ENCODE measurements at regions not wholly inside any gene's neighbourhood (a gene's known extent, or its start where the extent isn't known, plus 50 kb on each side); places are given as distances from the start of the nearest gene placed in this dataset.

DNA sequence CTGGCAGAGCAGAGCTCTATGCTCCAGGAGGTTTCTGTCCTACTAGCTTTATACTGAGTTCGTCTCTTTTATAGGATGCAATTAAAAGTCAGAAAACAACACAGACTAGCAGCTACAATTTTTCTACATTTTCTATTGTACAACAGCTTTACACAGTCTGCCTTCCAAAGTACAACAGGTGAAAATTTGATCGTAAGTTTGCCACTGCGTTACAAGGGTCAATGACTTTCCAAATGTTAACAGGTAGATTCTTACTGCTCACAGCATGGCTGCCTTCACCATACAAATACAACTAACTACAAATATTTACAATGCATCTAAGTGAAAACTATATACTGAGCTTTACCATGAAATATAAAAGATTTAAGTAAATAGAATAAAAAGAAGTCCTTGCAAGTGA lies 268.6 kb upstream of the SLCO3A1 start:
- Histone ChIP-seq H4K20me1 (ENCODE audit: insufficient read depth, low read length) (no peaks in the 10 kb centered on the region), H2AFZ (ENCODE audit: low read length) (no peak overlapping the region), H3K4me1 (ENCODE audit: insufficient read depth, low read length) (no peaks in the 10 kb centered on the region), H3K4me2 (ENCODE audit: low read depth, low read length) (no peak overlapping the region), H3K79me2 (ENCODE audit: insufficient read depth, low read length) (no peaks in the 10 kb centered on the region), H3K9ac (ENCODE audit: insufficient read depth, low read depth, low read length) (no peak overlapping the region), H3K4me3 (replicated peaks in 1 of 3; ENCODE audit: insufficient read depth in 1 of 3, low read depth in 2 of 3, low read length in 3 of 3) (no peak overlapping the region), H3K27ac (ENCODE audit: extremely low read length, insufficient read depth, low read length) (no peak overlapping the region), H3K36me3 (replicated peaks in 1 of 2; ENCODE audit: control insufficient read depth in 1 of 2, insufficient read depth in 2 of 2, low read length in 2 of 2) (no peaks in the 10 kb centered on the region), H3K9me3 (ENCODE audit: low read length) (no peaks in the 10 kb centered on the region), H3K27me3 (ENCODE audit: control insufficient read depth in 1 of 2, insufficient read depth in 2 of 2, low read length in 2 of 2) (no peaks in the 10 kb centered on the region)
- no peak for TF ChIP-seq ZNF275 (CRISPR knock-in tag; IDR thresholded peaks at IDR 0.05; ENCODE audit: borderline replicate concordance)
- no peak for TF ChIP-seq TEAD2 (CRISPR knock-in tag; IDR thresholded peaks at IDR 0.05)
- TF ChIP-seq ZSCAN9 (CRISPR knock-in tag; IDR thresholded peaks at IDR 0.05; ENCODE audit: borderline replicate concordance), result no peak
- TF ChIP-seq LBX2 (CRISPR knock-in tag; IDR thresholded peaks at IDR 0.05; ENCODE audit: borderline replicate concordance), result no peak
- no peak for TF ChIP-seq ZBTB7A (CRISPR knock-in tag; IDR thresholded peaks at IDR 0.05)
- TF ChIP-seq ZNF263 (CRISPR knock-in tag; IDR thresholded peaks at IDR 0.05), result no peak
- TF ChIP-seq NFKB2 (CRISPR knock-in tag; IDR thresholded peaks at IDR 0.05; ENCODE audit: borderline replicate concordance), result no peak
- TF ChIP-seq, protein P1, sequence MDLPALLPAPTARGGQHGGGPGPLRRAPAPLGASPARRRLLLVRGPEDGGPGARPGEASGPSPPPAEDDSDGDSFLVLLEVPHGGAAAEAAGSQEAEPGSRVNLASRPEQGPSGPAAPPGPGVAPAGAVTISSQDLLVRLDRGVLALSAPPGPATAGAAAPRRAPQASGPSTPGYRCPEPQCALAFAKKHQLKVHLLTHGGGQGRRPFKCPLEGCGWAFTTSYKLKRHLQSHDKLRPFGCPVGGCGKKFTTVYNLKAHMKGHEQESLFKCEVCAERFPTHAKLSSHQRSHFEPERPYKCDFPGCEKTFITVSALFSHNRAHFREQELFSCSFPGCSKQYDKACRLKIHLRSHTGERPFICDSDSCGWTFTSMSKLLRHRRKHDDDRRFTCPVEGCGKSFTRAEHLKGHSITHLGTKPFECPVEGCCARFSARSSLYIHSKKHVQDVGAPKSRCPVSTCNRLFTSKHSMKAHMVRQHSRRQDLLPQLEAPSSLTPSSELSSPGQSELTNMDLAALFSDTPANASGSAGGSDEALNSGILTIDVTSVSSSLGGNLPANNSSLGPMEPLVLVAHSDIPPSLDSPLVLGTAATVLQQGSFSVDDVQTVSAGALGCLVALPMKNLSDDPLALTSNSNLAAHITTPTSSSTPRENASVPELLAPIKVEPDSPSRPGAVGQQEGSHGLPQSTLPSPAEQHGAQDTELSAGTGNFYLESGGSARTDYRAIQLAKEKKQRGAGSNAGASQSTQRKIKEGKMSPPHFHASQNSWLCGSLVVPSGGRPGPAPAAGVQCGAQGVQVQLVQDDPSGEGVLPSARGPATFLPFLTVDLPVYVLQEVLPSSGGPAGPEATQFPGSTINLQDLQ (CRISPR knock-in tag; IDR thresholded peaks at IDR 0.05), result no peak
- no peak for TF ChIP-seq ELF1 (CRISPR knock-in tag; IDR thresholded peaks at IDR 0.05)
- TF ChIP-seq, protein P2, sequence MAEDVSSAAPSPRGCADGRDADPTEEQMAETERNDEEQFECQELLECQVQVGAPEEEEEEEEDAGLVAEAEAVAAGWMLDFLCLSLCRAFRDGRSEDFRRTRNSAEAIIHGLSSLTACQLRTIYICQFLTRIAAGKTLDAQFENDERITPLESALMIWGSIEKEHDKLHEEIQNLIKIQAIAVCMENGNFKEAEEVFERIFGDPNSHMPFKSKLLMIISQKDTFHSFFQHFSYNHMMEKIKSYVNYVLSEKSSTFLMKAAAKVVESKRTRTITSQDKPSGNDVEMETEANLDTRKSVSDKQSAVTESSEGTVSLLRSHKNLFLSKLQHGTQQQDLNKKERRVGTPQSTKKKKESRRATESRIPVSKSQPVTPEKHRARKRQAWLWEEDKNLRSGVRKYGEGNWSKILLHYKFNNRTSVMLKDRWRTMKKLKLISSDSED (CRISPR knock-in tag; IDR thresholded peaks at IDR 0.05), result no peak
- TF ChIP-seq ZUFSP (CRISPR knock-in tag; IDR thresholded peaks at IDR 0.05; ENCODE audit: borderline replicate concordance), result no peak
- no peak for TF ChIP-seq FLYWCH1 (CRISPR knock-in tag; IDR thresholded peaks at IDR 0.05)
- no peak for TF ChIP-seq ZNF605 (CRISPR knock-in tag; IDR thresholded peaks at IDR 0.05)
- no peak for TF ChIP-seq ZNF383 (CRISPR knock-in tag; IDR thresholded peaks at IDR 0.05; ENCODE audit: borderline replicate concordance)
- no peak for TF ChIP-seq ZNF3 (CRISPR knock-in tag; IDR thresholded peaks at IDR 0.05)
- WGBS (ENCODE audit: low lambda C conversion rate), result 2% methylated on average over 3 of the region's 3 CpGs
- no TSS peak for BruUV-seq (replicated peaks)
- POLR2A ChIA-PET, result no interaction called here
- in situ Hi-C loops (cut with HindIII; ENCODE audit: extremely low pct_ligation_motif_present, low pct_unique_long_range_greater_than_20kb) (no loop called here), intact Hi-C loops (cut with micrococcal nuclease; ENCODE audit: unreplicated experiment) (no loop called here)
- ATAC-seq (no peak), FAIRE-seq (no peak), DNase-seq (ENCODE audit: low spot score) (no peak)
- CTCF ChIA-PET (ENCODE audit: low intra/inter-chr PET ratio, low total read pairs), result no interaction called here

Data from HepG2 (cell line).